K562 (cell line): ENCODE measurements at regions not wholly inside any gene's neighbourhood (a gene's known extent, or its start where the extent isn't known, plus 50 kb on each side); places are given as distances from the start of the nearest gene placed in this dataset.
A peak's percentile ranks its signal among the peaks of the same experiment; 100 is the strongest.

Experiments used
- ARID1B ChIP-seq: fragments of 450-650 bp; IDR thresholded peaks from 2 replicates; pipeline ENCODE4 v1.6.1; 2016; ENCODE audit warnings: antibody characterized with exemption, mild to moderate bottlenecking, inconsistent platforms
- CEBPG ChIP-seq, 3 experiments: fragments of 200-800 bp in 1 of 3; sonication (Bioruptor generic) in 1 of 3; sonication (generic) in 1 of 3; formaldehyde crosslinking in 1 of 3; IDR thresholded peaks in 2 of 3; conservative IDR thresholded peaks in 1 of 3; 2 replicates each; pipeline versions ENCODE4 v1.6.1 to v1.8.0; 2016 to 2022; ENCODE audit warnings: missing compliant biosample characterization in 2 of 3, missing genetic modification characterization in 2 of 3, mild to moderate bottlenecking in 1 of 3, missing genetic modification reagents in 1 of 3
- CHCHD3 ChIP-seq: fragments of 250-450 bp; sonication (Bioruptor Pico); IDR thresholded peaks from 2 replicates; pipeline ENCODE4 v2.1.2; 2022; ENCODE audit warnings: mild to moderate bottlenecking
- CHD2 ChIP-seq: IDR thresholded peaks from 2 replicates; pipeline ENCODE4 v1.6.1; 2011; ENCODE audit warnings: low read depth, low read length
- CHD4 ChIP-seq: fragments of 200-600 bp; sonication (generic); IDR thresholded peaks from 3 replicates; pipeline ENCODE4 v1.6.1; 2012; ENCODE audit warnings: low read depth, mild to moderate bottlenecking, mixed read lengths, low read length, inconsistent platforms; ENCODE audit not compliant: insufficient read depth, insufficient replicate concordance, poor library complexity, severe bottlenecking
- HDAC3 ChIP-seq: fragments of 450-650 bp; IDR thresholded peaks from 2 replicates; pipeline ENCODE4 v1.6.1; 2018; ENCODE audit warnings: borderline replicate concordance, mild to moderate bottlenecking, moderate library complexity; ENCODE audit not compliant: partially characterized antibody
- IRF1 ChIP-seq: sonication (generic); formaldehyde crosslinking; IDR thresholded peaks from 2 replicates; pipeline ENCODE4 v1.8.0; 2022; ENCODE audit warnings: missing genetic modification reagents, mild to moderate bottlenecking, borderline replicate concordance
- KLF6 ChIP-seq: fragments of 250-450 bp; sonication (Bioruptor Pico); IDR thresholded peaks from 2 replicates; pipeline ENCODE4 v1.4.0; 2020; ENCODE audit warnings: mild to moderate bottlenecking, moderate library complexity, borderline replicate concordance
- MAFF ChIP-seq: IDR thresholded peaks from 2 replicates; pipeline ENCODE4 v1.6.1; 2012; ENCODE audit warnings: low read length, improper control_type of control experiment
- NFE2 ChIP-seq: IDR thresholded peaks from 2 replicates; pipeline ENCODE4 v1.6.1; 2014; ENCODE audit warnings: antibody characterized with exemption, low read depth
- PTRF ChIP-seq: fragments of 450-650 bp; IDR thresholded peaks from 2 replicates; pipeline ENCODE4 v1.6.1; 2016; ENCODE audit warnings: mild to moderate bottlenecking, missing genetic modification characterization, missing compliant biosample characterization
- SREBF1 ChIP-seq: fragments of 150-350 bp; IDR thresholded peaks from 2 replicates; pipeline ENCODE4 v1.6.1; 2014; ENCODE audit warnings: antibody characterized with exemption, low read depth, low read length, borderline replicate concordance
- SRF ChIP-seq, 2 experiments: fragments of 250-450, 450-650 bp in 1 of 2; sonication (Bioruptor Pico) in 1 of 2; sonication (generic) in 1 of 2; formaldehyde crosslinking; IDR thresholded peaks; 2 replicates each; pipeline versions ENCODE4 v1.5.0 to v1.5.1; 2020 to 2022; ENCODE audit warnings: mild to moderate bottlenecking in 1 of 2, missing genetic modification reagents in 1 of 2
- SRSF7 ChIP-seq: fragments of 200-400 bp; formaldehyde crosslinking; optimal IDR thresholded peaks from 2 replicates; pipeline ENCODE3; 2017; ENCODE audit warnings: mild to moderate bottlenecking, low read depth, low read length
- TAF15 ChIP-seq: fragments of 200-400 bp; formaldehyde crosslinking; IDR thresholded peaks from 2 replicates; pipeline ENCODE4 v1.6.1; 2017; ENCODE audit warnings: mild to moderate bottlenecking, low read depth, low read length, moderate library complexity
- TCF3 ChIP-seq: sonication (generic); formaldehyde crosslinking; IDR thresholded peaks from 2 replicates; pipeline ENCODE4 v1.4.0; 2020; ENCODE audit warnings: mild to moderate bottlenecking, missing genetic modification reagents
- TEAD1 ChIP-seq, 2 experiments: fragments of 450-650 bp in 1 of 2; sonication (generic) in 1 of 2; formaldehyde crosslinking; IDR thresholded peaks; 2 replicates each; pipeline versions ENCODE4 v1.4.0 to v1.8.0; 2020 to 2022; ENCODE audit warnings: mild to moderate bottlenecking in 2 of 2, missing genetic modification reagents in 1 of 2
- UBTF ChIP-seq, 2 experiments: IDR thresholded peaks; 2 replicates each; pipeline ENCODE4 v1.6.1; 2012; ENCODE audit warnings: improper control_type of control experiment in 2 of 2, low read depth in 2 of 2, low read length in 2 of 2, borderline replicate concordance in 1 of 2
- YBX1 ChIP-seq: fragments of 450-650 bp; IDR thresholded peaks from 2 replicates; pipeline ENCODE4 v1.7.1; 2016; ENCODE audit warnings: mild to moderate bottlenecking
- ZHX1 ChIP-seq: fragments of 150-350 bp; conservative IDR thresholded peaks from 2 replicates; pipeline ENCODE4 v1.6.1; 2014; ENCODE audit warnings: low read length
- ZKSCAN8 ChIP-seq: fragments of 200-800 bp; sonication (Bioruptor generic); IDR thresholded peaks from 2 replicates; pipeline ENCODE4 v1.6.1; 2016; ENCODE audit warnings: missing genetic modification characterization, missing compliant biosample characterization
- ZNF212 ChIP-seq: fragments of 450-650 bp; formaldehyde crosslinking; IDR thresholded peaks from 2 replicates; pipeline ENCODE4 v1.4.0; 2020; ENCODE audit warnings: mild to moderate bottlenecking

GRCh38 chr10:78255796-78256638 is 222.4 kb downstream of the RPS24 start (continued):
- TF ChIP-seq UBTF (IDR thresholded peaks at IDR 0.05; ENCODE audit: borderline replicate concordance in 1 of 2, low read depth in 2 of 2, low read length in 2 of 2) (no peak), ZHX1 (no peak), ZNF212 (no peak), MAFF (peak; percentile 97), PTRF (tag) (peak; percentile 67), IRF1 (CRISPR knock-in tag) (no peak), SRSF7 (no peak), NFE2 (peak; percentile 99), TAF15 (no peak), YBX1 (no peak), HDAC3 (peak; percentile 75), CHCHD3 (CRISPR knock-in tag) (no peak), CHD4 (no peak), TCF3 (CRISPR knock-in tag) (no peak), ZKSCAN8 (CRISPR knock-in tag) (peak; percentile 72), CEBPG (CRISPR knock-in tag; IDR thresholded peaks at IDR 0.05) (peak; percentile 88), CEBPG (tag; conservative IDR thresholded peaks at IDR 0.05 in 1 of 2, IDR thresholded peaks at IDR 0.05 in 1 of 2) (peak; percentile 87 to 94), SRF (CRISPR knock-in tag; IDR thresholded peaks at IDR 0.05) (no peak), KLF6 (CRISPR knock-in tag) (no peak), CHD2 (no peak), ARID1B (peak; percentile 86), TEAD1 (CRISPR knock-in tag; IDR thresholded peaks at IDR 0.05) (peak; percentile 48 to 95; a peak in 3 of 4 replicates), SREBF1 (no peak)
